C4-2B (cell line): ENCODE measurements at regions not wholly inside any gene's neighbourhood (a gene's known extent, or its start where the extent isn't known, plus 50 kb on each side); places are given as distances from the start of the nearest gene placed in this dataset.

Experiments used
- CTCF ChIP-seq: fragments of 450-650 bp; conservative IDR thresholded peaks from 2 replicates; pipeline ENCODE4 v1.5.1; 2017; ENCODE audit warnings: mild to moderate bottlenecking
- ZFX ChIP-seq: fragments of 450-650 bp; IDR thresholded peaks from 2 replicates; pipeline ENCODE4 v1.6.1; 2017

- TF ChIP-seq CTCF, result no peak
- TF ChIP-seq ZFX, result no peak
These were observed 231.5 kb upstream of the TCF4 start for GRCh38 chr18:55819448-55819847.
